OCI-LY1 (cell line): ENCODE measurements at regions not wholly inside any gene's neighbourhood (a gene's known extent, or its start where the extent isn't known, plus 50 kb on each side); places are given as distances from the start of the nearest gene placed in this dataset.

ENCODE experiments used
- CTCF ChIP-seq: fragments of 200-600 bp; sonication (generic), shearing (Covaris generic); IDR thresholded peaks from 2 replicates; pipeline ENCODE4 v1.5.1; 2017; ENCODE audit warnings: mild to moderate bottlenecking, antibody characterized with exemption, low read length, moderate library complexity, mixed read lengths
- EZH2 ChIP-seq: fragments of 200-600 bp; sonication (generic), shearing (Covaris generic); IDR thresholded peaks from 2 replicates; pipeline ENCODE4 v1.8.0; 2017; ENCODE audit warnings: borderline replicate concordance, mixed run types, mild to moderate bottlenecking, antibody characterized with exemption, low read length, moderate library complexity, mixed read lengths

- TF ChIP-seq CTCF, result no peak
- no peak for TF ChIP-seq EZH2
Observed at GRCh38 chr2:122545821-122546220, 790.4 kb downstream of the TSN start.
